Lung (tissue), 11 donors: ENCODE measurements at regions not wholly inside any gene's neighbourhood (a gene's known extent, or its start where the extent isn't known, plus 50 kb on each side); places are given as distances from the start of the nearest gene placed in this dataset.

Experiments used
- ATAC-seq: fragments of 200-7000 bp; cut with Tn5 transposase; one replicate; pipeline ENCODE4 v1.9.1; 2020; ENCODE audit warnings: moderate number of reproducible peaks; ENCODE audit not compliant: insufficient read depth, low FRiP score
- DNase-seq, 3 donors: peaks; one replicate each; pipeline ENCODE4 v3.0.0-alpha.2; 2013 to 2017
- H3K27ac ChIP-seq, 2 donors: one replicate each; pipeline ENCODE4 v1.5.1; 2013; ENCODE audit warnings: mild to moderate bottlenecking in 2 of 2, moderate library complexity in 2 of 2, control low read depth in 1 of 2, inconsistent platforms in 1 of 2, low read depth in 1 of 2, low read length in 1 of 2
- H3K27me3 ChIP-seq, 3 donors: one replicate each; pipeline ENCODE4 v1.5.1; 2013; ENCODE audit warnings: low read length in 2 of 3; ENCODE audit not compliant: control insufficient read depth in 3 of 3, insufficient read depth in 3 of 3
- H3K36me3 ChIP-seq, 4 donors: one replicate each; pipeline ENCODE4 v1.5.1; 2013; ENCODE audit warnings: low read length in 4 of 4, mild to moderate bottlenecking in 1 of 4, moderate library complexity in 1 of 4; ENCODE audit not compliant: control insufficient read depth in 4 of 4, insufficient read depth in 4 of 4
- H3K4me1 ChIP-seq, 5 donors: one replicate each; pipeline ENCODE4 v1.5.1; 2013; ENCODE audit warnings: low read length in 5 of 5, mild to moderate bottlenecking in 2 of 5, moderate library complexity in 1 of 5; ENCODE audit not compliant: control insufficient read depth in 5 of 5, insufficient read depth in 5 of 5
- H3K4me3 ChIP-seq: one replicate; pipeline ENCODE4 v1.5.1; 2013; ENCODE audit warnings: mild to moderate bottlenecking, control low read depth, moderate library complexity
- H3K9ac ChIP-seq, 2 donors: one replicate each; pipeline ENCODE4 v1.5.1; 2013; ENCODE audit warnings: low read length in 2 of 2, control low read depth in 1 of 2; ENCODE audit not compliant: insufficient read depth in 1 of 2
- H3K9me3 ChIP-seq, 4 donors: one replicate each; pipeline ENCODE4 v1.5.1; 2013; ENCODE audit warnings: low read length in 3 of 4, mild to moderate bottlenecking in 1 of 4, moderate library complexity in 1 of 4; ENCODE audit not compliant: control insufficient read depth in 4 of 4, insufficient read depth in 3 of 4
- CTCF ChIP-seq: IDR thresholded peaks from 2 replicates; pipeline ENCODE4 v1.5.1; 2012; ENCODE audit warnings: mild to moderate bottlenecking; ENCODE audit errors: control extremely low read depth, extremely low read depth
- WGBS, 2 donors: extraction: QIAGEN DNeasy Blood & Tissue Kit; methylation state at CpG; one replicate each; pipeline ENCODE4 v1.1.7; 2013; 5-methylcytosine and 5-hydroxymethylcytosine counted together
- donor health status: control.
- donor health status: control.
- donor health status: Bipolar disorder and iron deficiency.
- donor health status: healthy.
- donor health status: DM: yes; HTN: yes; CAD: no.

DNA sequence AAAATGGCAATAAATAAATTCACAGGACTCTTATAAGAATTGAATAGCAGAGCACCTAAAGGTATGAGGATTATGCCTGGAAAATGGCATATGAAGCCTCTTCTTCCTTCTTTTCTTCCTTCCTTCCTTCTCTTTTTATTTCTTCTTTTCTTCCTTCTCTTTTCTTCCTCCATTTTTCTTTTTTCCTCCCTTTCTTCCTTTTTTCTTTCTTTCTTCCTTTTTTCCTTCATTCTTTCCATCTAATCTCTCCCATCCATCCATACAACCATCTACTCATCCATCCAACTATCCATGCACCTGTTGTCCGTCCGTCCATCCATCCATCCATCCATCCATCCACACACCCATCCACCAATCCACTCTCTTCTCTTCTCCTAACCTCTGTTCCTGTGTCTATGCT is 173.8 kb downstream of the TBX5 start:
- H3K27ac ChIP-seq: no peak overlapping the region
- ATAC-seq: no peak

DNA sequence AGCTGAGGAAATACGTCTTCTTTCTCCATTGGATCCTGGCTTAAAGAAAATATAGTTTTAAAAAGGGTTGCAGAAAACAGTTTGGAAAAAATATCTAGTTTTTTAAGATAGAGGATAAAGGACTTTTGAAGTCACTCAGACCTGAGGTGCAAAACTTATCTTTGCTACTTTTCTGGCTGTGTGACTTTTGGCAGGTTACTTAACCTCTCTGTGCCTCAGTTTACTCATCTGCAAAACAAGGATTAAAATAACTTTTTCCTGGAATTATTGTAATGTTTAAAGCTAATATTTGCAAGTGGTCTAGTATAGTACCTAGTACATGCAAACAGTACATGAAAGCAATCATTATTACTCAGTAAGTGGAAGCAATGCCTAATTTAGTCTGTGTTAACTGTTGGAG is 176.8 kb downstream of the TBX5 start:
- peaks cover 0 to 10% (median 0%) of the 10 kb centered on the region in 3 donors for H3K27me3 ChIP-seq
- no peak overlapping the region for H3K27ac ChIP-seq
- DNase-seq: no peak
- peaks cover 0 to 3% (median 0%) of the 10 kb centered on the region in 4 donors for H3K9me3 ChIP-seq
- H3K4me1 ChIP-seq: peaks cover 0 to 2% (median 0%) of the 10 kb centered on the region in 5 donors
- ATAC-seq: no peak
- no peak overlapping the region for H3K9ac ChIP-seq
- H3K4me3 ChIP-seq: no peak overlapping the region
- no peak for TF ChIP-seq CTCF
- WGBS, 2 donors: 65 to 79% methylated on average over 1 of the region's 1 CpG
- H3K36me3 ChIP-seq: no peaks in the 10 kb centered on the region

More for the DNA sequence above, 173.8 kb downstream of the TBX5 start:
- Histone ChIP-seq H3K4me1 (no peaks in the 10 kb centered on the region), H3K4me3 (no peak overlapping the region), H3K36me3 (no peaks in the 10 kb centered on the region), H3K9ac (no peak overlapping the region), H3K27me3 (peaks cover 0 to 10% (median 0%) of the 10 kb centered on the region in 3 donors), H3K9me3 (peaks cover 0 to 5% (median 0%) of the 10 kb centered on the region in 4 donors)
- no peak for TF ChIP-seq CTCF
- 94 to 95% methylated on average over 2 of the region's 2 CpGs for WGBS, 2 donors
- DNase-seq: no peak

DNA sequence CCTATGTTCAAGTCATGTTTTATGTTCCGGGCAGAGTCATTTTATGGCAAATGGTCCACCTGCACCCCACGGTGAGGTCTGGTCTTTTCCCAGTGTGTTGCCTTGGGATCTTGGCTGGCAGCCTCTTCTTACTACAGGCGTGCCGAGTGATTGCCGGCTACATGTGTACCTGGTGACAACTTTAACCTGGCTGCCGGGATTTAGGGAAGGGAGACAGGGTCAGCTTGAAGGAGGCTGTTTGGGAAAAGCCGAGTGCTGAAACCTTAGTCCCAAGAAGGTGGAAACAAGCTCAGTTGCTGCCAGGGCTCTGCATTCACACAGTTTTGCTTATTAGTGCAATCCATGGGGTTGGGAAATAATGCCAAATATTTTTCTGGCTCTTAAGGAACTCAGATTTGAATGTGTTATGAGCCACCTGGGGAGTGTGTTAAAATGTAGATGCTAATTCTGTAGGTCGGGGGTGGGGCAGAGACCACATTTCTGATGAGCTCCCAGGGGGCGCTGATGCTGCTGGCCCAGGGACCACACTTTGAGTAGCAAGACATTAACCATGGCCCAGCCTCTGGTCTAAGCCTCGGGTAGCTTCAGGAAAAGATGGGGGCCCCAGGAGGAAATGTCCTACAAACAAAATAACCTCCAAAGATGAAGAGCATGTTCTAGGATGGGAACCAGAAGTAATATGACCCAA is 179.6 kb downstream of the TBX5 start:
- no peak for TF ChIP-seq CTCF
- ATAC-seq (no peak), DNase-seq (no peak)
- Histone ChIP-seq H3K27me3 (peaks cover 0 to 16% (median 3%) of the 10 kb centered on the region in 3 donors), H3K36me3 (no peaks in the 10 kb centered on the region), H3K9me3 (peaks cover 0 to 3% (median 0%) of the 10 kb centered on the region in 4 donors), H3K4me1 (peaks cover 0 to 2% (median 0%) of the 10 kb centered on the region in 5 donors), H3K27ac (no peak overlapping the region), H3K9ac (no peak overlapping the region), H3K4me3 (no peak overlapping the region)
- 62 to 65% methylated on average over 10 of the region's 10 CpGs for WGBS, 2 donors
